SK-N-SH treated with all-trans-retinoic acid at 6 μM for 48 hours (cell line): ENCODE measurements at regions not wholly inside any gene's neighbourhood (a gene's known extent, or its start where the extent isn't known, plus 50 kb on each side); places are given as distances from the start of the nearest gene placed in this dataset.

Source experiments
- ESRRG ChIP-seq: fragments of 250-450 bp; sonication (Bioruptor Pico); IDR thresholded peaks from 2 replicates; pipeline ENCODE4 v1.6.1; 2021; ENCODE audit warnings: mild to moderate bottlenecking
- OSR1 ChIP-seq: fragments of 250-450 bp; sonication (Bioruptor Pico); IDR thresholded peaks from 2 replicates; pipeline ENCODE4 v1.8.0; 2022; ENCODE audit warnings: moderate library complexity, mild to moderate bottlenecking, inconsistent platforms
- TF ChIP-seq, protein P1 (sequence below): fragments of 250-450 bp; sonication (Bioruptor Pico); IDR thresholded peaks from 2 replicates; pipeline ENCODE4 v1.8.0; 2020; ENCODE audit warnings: mild to moderate bottlenecking, moderate library complexity, borderline replicate concordance

DNA sequence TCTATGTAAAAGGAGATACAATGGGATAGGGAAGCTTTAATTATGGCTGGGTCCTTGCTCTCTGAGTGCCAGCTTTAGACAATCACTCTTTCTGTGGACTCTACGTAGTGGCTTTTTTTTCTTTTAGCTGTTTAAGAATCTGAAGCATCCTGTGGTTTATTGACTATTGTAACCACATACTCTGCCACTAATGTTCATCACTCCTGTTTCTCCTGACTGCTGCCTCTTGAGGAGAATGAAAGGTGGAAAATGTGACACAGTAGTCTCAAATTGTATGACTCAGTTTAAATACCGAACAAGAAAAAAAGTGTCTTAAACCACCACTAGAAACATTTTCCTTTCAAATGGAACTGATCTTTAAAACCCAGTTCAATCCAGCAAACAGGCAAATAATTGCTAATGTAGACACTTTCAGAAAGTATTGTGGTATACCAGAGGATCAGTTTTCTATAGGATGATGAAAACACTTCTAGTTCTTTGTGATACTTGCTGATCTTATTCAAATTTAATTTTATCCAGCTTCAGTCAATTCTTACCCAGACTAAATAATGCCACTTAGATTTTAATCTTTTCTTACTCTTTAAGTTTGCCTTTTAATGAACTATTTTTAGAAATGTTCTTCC is 302.7 kb upstream of the PMFBP1 start:
- TF ChIP-seq OSR1 (CRISPR knock-in tag) (no peak), ESRRG (no peak)
- TF ChIP-seq, protein P1, sequence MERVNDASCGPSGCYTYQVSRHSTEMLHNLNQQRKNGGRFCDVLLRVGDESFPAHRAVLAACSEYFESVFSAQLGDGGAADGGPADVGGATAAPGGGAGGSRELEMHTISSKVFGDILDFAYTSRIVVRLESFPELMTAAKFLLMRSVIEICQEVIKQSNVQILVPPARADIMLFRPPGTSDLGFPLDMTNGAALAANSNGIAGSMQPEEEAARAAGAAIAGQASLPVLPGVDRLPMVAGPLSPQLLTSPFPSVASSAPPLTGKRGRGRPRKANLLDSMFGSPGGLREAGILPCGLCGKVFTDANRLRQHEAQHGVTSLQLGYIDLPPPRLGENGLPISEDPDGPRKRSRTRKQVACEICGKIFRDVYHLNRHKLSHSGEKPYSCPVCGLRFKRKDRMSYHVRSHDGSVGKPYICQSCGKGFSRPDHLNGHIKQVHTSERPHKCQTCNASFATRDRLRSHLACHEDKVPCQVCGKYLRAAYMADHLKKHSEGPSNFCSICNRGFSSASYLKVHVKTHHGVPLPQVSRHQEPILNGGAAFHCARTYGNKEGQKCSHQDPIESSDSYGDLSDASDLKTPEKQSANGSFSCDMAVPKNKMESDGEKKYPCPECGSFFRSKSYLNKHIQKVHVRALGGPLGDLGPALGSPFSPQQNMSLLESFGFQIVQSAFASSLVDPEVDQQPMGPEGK (CRISPR knock-in tag) = no peak
